Stimulated activated CD8-positive, alpha-beta memory T cell treated with anti-CD3 and anti-CD28 coated beads, Interleukin-15, amount 100 ng/mL, for 24 hours (primary cell): ENCODE measurements at regions not wholly inside any gene's neighbourhood (a gene's known extent, or its start where the extent isn't known, plus 50 kb on each side); places are given as distances from the start of the nearest gene placed in this dataset.
"Not testable (repeated sequence)": the region's sequence is repeated elsewhere in the genome, so short reads cannot be mapped to it uniquely, and the experiment has no call there.

Experiments used
- DNase-seq: peaks from one replicate; pipeline ENCODE4 v3.0.0-alpha.2; 2020; ENCODE audit warnings: low read depth

DNA sequence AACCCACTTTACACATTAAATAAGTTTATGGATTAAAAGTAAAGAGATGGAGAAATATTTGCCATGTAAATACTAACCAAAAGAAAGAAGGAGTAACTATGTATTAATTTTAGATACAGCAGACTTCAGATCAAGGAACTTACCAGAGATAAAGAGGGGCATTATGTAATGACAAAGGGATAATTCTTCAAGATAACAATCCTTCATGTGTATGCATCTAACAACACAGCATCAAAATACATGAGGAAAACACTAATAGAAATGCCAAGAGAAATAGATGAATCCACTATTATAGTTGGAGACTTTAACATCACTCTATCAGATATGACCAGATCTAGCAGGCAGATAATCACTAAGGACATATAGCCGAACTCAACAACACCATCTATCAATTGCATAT, 149.8 kb upstream of the ANKRD55 start:
- DNase-seq, result no peak

GRCh38 chr5:56377573-56377972, 144.4 kb upstream of the ANKRD55 start:
- DNase-seq, result no peak

DNA sequence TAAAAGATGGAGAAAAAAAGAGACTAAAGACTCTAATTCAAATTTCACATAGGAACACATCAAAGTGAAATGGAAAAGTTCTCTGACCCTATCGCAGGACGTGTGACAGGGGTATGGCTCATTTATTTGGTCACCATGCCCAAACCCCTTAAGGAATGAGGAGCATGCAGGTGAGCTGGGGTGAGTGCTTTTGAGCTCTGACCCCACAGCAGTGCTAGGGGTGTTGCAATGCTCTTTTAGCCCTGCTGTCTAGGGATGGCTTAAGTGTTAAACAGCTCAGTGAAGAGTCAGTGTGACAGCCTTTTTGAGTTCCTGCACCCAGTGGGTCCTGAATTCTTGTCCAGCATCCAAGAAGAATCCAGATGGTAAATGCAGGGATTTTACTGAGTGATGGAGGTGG, 143.0 kb upstream of the ANKRD55 start:
- DNase-seq, result no peak

DNA sequence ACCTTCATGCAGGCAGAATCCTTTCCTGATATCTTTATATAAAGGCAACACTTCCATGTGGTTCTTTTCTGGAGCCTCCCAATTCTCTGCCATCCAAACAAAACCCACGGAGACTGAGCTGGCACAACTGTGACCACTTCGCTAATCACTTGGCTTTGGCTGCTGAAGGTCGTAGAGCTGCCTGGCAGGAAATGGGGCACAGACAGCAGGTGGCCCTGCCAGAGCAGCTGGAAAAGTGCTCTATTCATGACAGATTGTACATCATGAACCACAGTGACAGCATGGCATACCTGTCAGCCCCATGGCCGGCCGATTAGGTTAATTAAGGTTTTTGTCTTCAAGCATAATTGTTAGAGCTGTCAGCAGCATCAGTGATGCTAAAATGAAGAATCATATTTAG, 141.9 kb upstream of the ANKRD55 start:
- DNase-seq, result no peak

DNA sequence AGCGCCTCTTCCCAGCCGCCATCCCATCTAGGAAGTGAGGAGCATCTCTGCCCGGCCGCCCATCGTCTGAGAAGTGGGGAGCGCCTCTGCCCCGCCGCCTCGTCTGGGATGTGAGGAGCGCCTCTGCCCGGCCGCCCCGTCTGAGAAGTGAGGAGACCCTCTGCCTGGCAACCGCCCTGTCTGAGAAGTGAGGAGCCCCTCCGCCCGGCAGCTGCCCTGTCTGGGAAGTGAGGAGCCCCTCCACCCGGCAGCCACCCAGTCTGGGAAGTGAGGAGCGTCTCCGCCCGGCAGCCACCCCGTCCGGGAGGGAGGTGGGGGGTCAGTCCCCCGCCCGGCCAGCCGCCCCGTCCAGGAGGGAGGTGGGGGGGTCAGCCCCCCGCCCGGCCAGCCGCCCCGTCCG, 139.4 kb upstream of the ANKRD55 start:
- not testable (repeated sequence) for DNase-seq

DNA sequence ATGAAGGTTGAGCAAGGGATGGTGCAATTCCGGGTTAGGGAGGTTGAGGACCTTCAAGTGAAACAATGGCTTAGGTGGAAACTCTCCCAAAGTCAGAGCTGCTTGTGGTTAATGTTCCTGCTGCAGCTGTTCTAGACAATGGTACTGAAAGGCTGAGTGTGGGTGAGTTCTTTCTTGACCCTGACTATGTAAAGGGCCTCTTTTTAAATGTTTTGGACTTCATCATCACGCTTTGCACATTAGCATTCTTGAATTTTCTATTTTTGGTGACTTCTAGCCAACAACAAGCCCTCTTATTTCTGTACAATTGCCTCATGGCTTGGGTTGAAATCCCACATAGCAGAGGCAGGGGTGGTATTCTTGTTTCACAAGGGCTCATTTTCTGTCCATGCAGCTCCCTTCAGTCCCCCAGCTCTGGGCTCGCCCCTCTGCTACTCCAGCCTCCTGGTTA, 136.3 kb upstream of the ANKRD55 start:
- DNase-seq, result no peak

DNA sequence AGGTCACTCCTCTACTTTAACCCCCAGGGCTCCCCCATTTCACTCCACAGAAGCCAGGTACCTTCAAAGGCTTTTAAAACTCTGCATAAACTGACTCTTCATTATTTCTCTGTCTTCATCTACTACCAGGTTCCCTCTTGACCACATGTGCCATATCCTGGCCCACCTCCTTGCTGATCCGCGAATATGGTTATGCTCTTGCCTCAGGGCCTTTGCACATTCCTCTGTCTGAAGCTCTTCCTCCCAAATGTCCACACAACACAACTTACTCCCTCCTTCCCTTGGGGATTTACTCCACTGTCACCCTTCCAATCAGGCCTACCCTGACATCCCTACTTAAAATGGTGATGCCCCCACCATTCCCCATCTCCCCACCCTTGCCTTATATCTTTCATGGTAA, 134.6 kb upstream of the ANKRD55 start:
- no peak for DNase-seq

- no peak for DNase-seq
These were observed 133.9 kb upstream of the ANKRD55 start for GRCh38 chr5:56366986-56367385.

DNA sequence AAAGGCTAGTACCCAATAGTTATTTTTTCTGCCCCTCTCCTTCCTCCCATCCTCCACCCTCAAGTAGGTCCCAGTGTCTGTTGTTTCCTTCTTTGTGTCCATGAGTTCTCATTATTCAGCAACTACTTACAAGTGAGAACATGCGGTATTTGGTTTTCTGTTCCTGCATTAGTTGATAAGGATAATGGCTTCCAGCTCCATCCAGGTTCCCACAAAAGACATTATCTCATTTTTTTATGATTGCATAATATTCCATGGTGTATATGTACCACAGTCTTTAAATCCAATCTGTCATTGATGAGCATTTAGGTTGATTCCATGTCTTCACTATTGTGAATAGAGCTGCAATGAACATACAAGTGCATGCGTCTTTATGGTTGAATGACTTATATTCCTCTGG, 128.3 kb upstream of the ANKRD55 start:
- DNase-seq, result no peak

DNA sequence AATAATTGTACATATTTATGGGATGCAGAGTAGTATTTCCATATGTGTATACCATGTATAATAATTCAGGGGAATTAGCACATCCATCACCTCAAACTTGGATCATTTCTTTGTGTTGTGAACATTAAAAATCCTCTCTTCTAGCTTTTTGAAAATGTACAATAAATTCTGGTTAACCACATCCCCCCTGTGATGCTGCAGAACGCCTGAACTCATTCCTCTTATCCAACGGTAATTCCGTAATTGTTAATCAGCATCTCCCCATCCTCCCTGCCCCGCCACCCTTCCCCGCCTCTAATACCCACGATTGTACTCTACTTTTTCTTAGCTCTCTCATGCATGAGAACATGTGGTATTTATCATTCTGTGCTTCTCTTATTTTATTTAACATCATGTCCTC, 127.7 kb upstream of the ANKRD55 start:
- DNase-seq, result no peak

- DNase-seq, result no peak
These were observed 126.9 kb upstream of the ANKRD55 start for GRCh38 chr5:56359809-56360685.

GRCh38 chr5:56358703-56359681, 125.9 kb upstream of the ANKRD55 start:
- DNase-seq, result no peak

DNA sequence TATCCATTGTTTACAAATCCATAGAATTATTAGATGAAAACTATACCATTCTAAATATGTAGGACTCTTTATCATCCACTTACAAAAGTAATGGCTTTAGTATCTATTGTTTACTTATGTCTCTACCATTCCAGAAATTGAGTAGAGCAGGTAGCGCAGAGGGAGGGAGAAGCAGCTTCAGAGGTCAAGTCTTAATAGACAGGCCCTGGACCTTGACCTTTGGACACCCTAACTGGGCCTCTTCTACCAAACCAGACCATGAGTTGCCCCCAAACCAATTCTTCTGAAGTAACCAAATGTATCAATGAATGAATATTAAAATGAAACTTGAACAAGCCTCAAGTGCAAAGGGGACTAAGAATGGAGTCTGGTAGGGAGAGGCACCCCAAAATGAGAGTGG, 124.9 kb upstream of the ANKRD55 start:
- no peak for DNase-seq

GRCh38 chr5:56357426-56357825, 124.3 kb upstream of the ANKRD55 start:
- DNase-seq, result no peak

DNA sequence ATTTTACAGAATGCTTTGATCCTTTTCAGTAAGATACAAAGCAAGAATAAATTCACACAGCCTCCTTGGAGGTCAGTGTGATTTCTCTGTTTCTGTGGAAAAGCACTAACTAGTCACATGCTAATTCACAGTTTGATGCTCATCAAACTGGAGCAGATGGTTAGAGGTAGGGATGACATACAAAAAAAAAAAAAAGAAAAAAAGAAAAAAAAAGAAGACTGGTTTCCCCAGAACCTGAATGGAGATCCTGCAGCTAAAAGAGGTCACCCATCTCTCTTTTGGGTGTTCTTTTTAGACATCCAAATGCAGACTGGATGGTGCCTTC, 123.7 kb upstream of the ANKRD55 start:
- DNase-seq, result no peak

- no peak for DNase-seq
These were observed 123.1 kb upstream of the ANKRD55 start for GRCh38 chr5:56356121-56356835.

GRCh38 chr5:56354836-56355235, 121.7 kb upstream of the ANKRD55 start:
- DNase-seq, result no peak

DNA sequence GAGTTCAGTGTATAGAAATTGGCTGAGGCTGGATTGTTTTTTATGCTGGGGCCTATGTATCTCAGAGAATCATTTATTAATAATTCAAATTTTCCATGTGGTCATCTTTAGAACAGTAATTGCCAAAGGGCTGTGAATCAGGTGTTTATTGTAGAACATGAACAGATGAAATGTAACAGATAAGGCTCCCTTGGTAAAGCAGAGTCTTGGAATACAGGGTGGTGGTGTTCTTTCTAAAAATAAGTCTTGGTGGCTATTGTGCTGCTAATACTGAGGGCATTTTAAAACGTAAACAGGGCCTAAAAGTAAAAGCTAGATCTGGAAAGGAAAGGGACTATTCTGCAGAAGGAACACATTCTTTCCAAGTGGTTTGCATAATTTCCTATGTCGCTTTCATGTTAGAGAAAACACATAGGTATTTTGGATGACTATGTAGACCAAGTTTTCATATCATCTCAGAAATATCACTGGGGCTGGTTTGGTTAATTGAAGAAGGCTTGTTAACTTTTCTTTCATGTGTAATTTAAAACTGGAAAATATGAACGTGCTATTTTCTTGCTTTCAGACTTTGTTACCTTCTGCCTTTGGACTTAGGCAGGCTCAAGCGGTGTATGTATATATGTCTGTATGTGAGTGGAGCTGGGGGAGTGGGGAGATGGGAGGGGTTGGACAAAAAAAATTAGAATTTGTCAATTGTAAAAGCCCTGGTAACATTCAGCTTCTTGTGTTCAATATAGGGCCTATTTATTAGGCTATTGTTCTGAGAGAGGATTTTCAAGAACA, 119.9 kb upstream of the ANKRD55 start:
- no peak for DNase-seq

GRCh38 chr5:56350597-56351170, 117.6 kb upstream of the ANKRD55 start:
- no peak for DNase-seq

DNA sequence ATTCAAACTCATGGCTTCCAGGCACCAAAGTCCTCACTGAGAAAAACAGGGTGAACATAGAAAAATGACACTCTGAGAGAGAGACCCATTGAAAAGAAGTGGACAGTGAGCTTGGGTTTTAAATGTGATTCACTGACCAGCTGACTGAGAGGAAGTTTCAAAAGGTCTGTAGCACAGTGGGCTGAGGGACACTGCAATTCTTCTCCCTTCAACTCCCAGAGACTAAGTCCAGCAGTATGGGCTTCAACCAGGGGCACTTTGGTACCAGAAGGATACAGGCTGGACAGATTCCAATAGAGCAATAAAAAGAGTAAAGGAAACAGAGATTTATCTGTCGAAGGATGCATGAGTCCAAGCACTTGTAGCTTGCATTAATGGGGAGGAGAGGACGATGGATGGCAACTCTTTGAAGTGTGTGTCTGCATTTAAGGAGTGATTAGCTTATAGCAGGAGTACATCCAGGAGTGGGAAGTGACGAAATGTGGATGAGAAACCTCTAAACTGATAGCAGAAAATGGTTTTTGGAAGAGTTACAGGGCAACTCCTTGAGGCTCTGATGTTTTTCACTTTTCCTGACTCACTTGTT, 117.0 kb upstream of the ANKRD55 start:
- DNase-seq, result no peak

DNA sequence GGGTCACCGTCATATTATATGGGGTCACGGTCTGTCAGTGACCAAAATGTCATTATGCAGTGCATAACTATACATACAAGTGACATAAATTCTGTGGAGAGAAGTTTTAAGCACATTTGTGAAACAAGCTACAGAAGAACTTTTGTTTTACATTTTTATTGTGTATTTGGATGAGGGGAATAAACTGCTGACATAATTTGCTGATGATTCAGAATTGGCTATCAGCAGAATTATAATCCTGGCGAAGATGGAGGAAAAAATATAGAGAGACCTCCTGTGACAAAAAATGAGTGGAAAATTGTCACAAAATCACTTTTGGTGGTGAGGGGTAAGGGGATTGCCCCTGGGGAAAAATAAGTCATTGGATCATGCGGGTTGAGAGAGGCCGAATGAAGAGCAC, 116.3 kb upstream of the ANKRD55 start:
- no peak for DNase-seq
